Liver (tissue), 8 donors: ENCODE measurements at regions not wholly inside any gene's neighbourhood (a gene's known extent, or its start where the extent isn't known, plus 50 kb on each side); places are given as distances from the start of the nearest gene placed in this dataset.
"Not testable (repeated sequence)": the region's sequence is repeated elsewhere in the genome, so short reads cannot be mapped to it uniquely, and the experiment has no call there.

Source experiments
- DNase-seq: peaks from one replicate; pipeline ENCODE4 v3.0.0-alpha.2; 2017; ENCODE audit warnings: low spot score
- H3K27ac ChIP-seq, 2 donors: one replicate each; pipeline ENCODE4 v1.7.0; 2013; ENCODE audit warnings: inconsistent platforms in 2 of 2, low read length in 2 of 2, control low read depth in 1 of 2, low read depth in 1 of 2, mild to moderate bottlenecking in 1 of 2
- H3K27me3 ChIP-seq, 4 donors: one replicate each; pipeline versions ENCODE4 v1.6.1 to v1.7.0; 2013; ENCODE audit warnings: low read length in 3 of 4, inconsistent platforms in 1 of 4, mild to moderate bottlenecking in 1 of 4, moderate library complexity in 1 of 4; ENCODE audit not compliant: control insufficient read depth in 4 of 4, insufficient read depth in 4 of 4
- H3K36me3 ChIP-seq, 4 donors: one replicate each; pipeline versions ENCODE4 v1.6.1 to v1.7.0; 2013; ENCODE audit warnings: low read length in 3 of 4, mild to moderate bottlenecking in 3 of 4, low read depth in 1 of 4, moderate library complexity in 1 of 4; ENCODE audit not compliant: control insufficient read depth in 4 of 4, insufficient read depth in 3 of 4
- H3K4me1 ChIP-seq, 4 donors: one replicate each; pipeline versions ENCODE4 v1.6.1 to v1.7.0; 2013; ENCODE audit warnings: low read length in 3 of 4, mild to moderate bottlenecking in 3 of 4, moderate library complexity in 1 of 4; ENCODE audit not compliant: control insufficient read depth in 4 of 4, insufficient read depth in 4 of 4
- H3K4me3 ChIP-seq, 3 donors: one replicate each; pipeline versions ENCODE4 v1.6.1 to v1.7.0; 2013; ENCODE audit warnings: low read length in 3 of 3, control low read depth in 1 of 3, low read depth in 1 of 3, mild to moderate bottlenecking in 1 of 3
- H3K9ac ChIP-seq, 2 donors: one replicate each; pipeline ENCODE4 v1.7.0; 2013; ENCODE audit warnings: low read length in 2 of 2, mild to moderate bottlenecking in 2 of 2, moderate library complexity in 2 of 2, control low read depth in 1 of 2, low read depth in 1 of 2
- H3K9me3 ChIP-seq, 4 donors: one replicate each; pipeline versions ENCODE4 v1.6.1 to v1.7.0; 2013; ENCODE audit warnings: low read length in 3 of 4; ENCODE audit not compliant: control insufficient read depth in 4 of 4
- ATF3 ChIP-seq: IDR thresholded peaks from 2 replicates; pipeline ENCODE4 v1.6.1; 2016; ENCODE audit warnings: antibody characterized with exemption
- CTCF ChIP-seq: fragments of 150-350 bp; IDR thresholded peaks from 2 replicates; pipeline ENCODE4 v1.5.1; 2017; ENCODE audit warnings: improper control_type of control experiment, low read depth, low read length; ENCODE audit not compliant: missing input control
- EGR1 ChIP-seq, 2 donors: IDR thresholded peaks; 2 replicates each; pipeline ENCODE4 v1.6.1; 2016 to 2018; ENCODE audit warnings: antibody characterized with exemption in 2 of 2, low read depth in 2 of 2
- FOXA1 ChIP-seq: IDR thresholded peaks from 2 replicates; pipeline ENCODE4 v1.6.1; 2016; ENCODE audit warnings: antibody characterized with exemption
- FOXA2 ChIP-seq: IDR thresholded peaks from 2 replicates; pipeline ENCODE4 v1.6.1; 2016; ENCODE audit warnings: antibody characterized with exemption
- GABPA ChIP-seq, 2 donors: IDR thresholded peaks in 1 of 2; conservative IDR thresholded peaks in 1 of 2; 2 replicates each; pipeline ENCODE4 v1.6.1; 2016; ENCODE audit warnings: antibody characterized with exemption in 2 of 2, mild to moderate bottlenecking in 1 of 2, moderate library complexity in 1 of 2
- HNF4A ChIP-seq, 2 donors: conservative IDR thresholded peaks; 2 replicates each; pipeline ENCODE4 v1.6.1; 2016; ENCODE audit warnings: antibody characterized with exemption in 2 of 2, mild to moderate bottlenecking in 2 of 2
- HNF4G ChIP-seq: IDR thresholded peaks from 2 replicates; pipeline ENCODE4 v1.6.1; 2016; ENCODE audit warnings: antibody characterized with exemption
- JUND ChIP-seq, 2 donors: IDR thresholded peaks; 2 replicates each; pipeline ENCODE4 v1.6.1; 2016; ENCODE audit warnings: antibody characterized with exemption in 2 of 2
- NR2F2 ChIP-seq: IDR thresholded peaks from 2 replicates; pipeline ENCODE4 v1.6.1; 2016; ENCODE audit warnings: antibody characterized with exemption
- RAD21 ChIP-seq, 2 donors: IDR thresholded peaks; 2 replicates each; pipeline ENCODE4 v1.6.1; 2016; ENCODE audit warnings: antibody characterized with exemption in 2 of 2, mild to moderate bottlenecking in 2 of 2
- RXRA ChIP-seq, 2 donors: IDR thresholded peaks; 2 replicates each; pipeline ENCODE4 v1.6.1; 2017 to 2018; ENCODE audit warnings: antibody characterized with exemption in 2 of 2, mild to moderate bottlenecking in 1 of 2
- SP1 ChIP-seq: IDR thresholded peaks from 2 replicates; pipeline ENCODE4 v1.6.1; 2018; ENCODE audit warnings: antibody characterized with exemption, mild to moderate bottlenecking
- TAF1 ChIP-seq: conservative IDR thresholded peaks from 2 replicates; pipeline ENCODE4 v1.6.1; 2016; ENCODE audit warnings: antibody characterized with exemption, mild to moderate bottlenecking
- YY1 ChIP-seq: IDR thresholded peaks from 2 replicates; pipeline ENCODE4 v1.6.1; 2016; ENCODE audit warnings: antibody characterized with exemption, mild to moderate bottlenecking
- WGBS: extraction: QIAGEN DNeasy Blood & Tissue Kit; methylation state at CpG from one replicate; pipeline ENCODE4 v1.1.7; 2013; 5-methylcytosine and 5-hydroxymethylcytosine counted together
- TF ChIP-seq, protein P1 (sequence below): IDR thresholded peaks from 2 replicates; pipeline ENCODE4 v1.6.1; 2016; ENCODE audit warnings: antibody characterized with exemption, mild to moderate bottlenecking
- TF ChIP-seq, protein P2 (sequence below): IDR thresholded peaks from 2 replicates; pipeline ENCODE4 v1.6.1; 2016; ENCODE audit warnings: antibody characterized with exemption
- TF ChIP-seq, protein P3 (sequence below): IDR thresholded peaks from 2 replicates; pipeline ENCODE4 v1.6.1; 2016; ENCODE audit warnings: antibody characterized with exemption
- donor health status: healthy.
- donor health status: healthy.
- donor health status: healthy.
- donor health status: healthy.
- donor health status: healthy.

GRCh38 chr4:138788267-138788790, 227.3 kb upstream of the NOCT start:
- Histone ChIP-seq H3K9ac (no peak overlapping the region), H3K27ac (no peak overlapping the region), H3K4me3 (no peak overlapping the region), H3K4me1 (no peaks in the 10 kb centered on the region), H3K27me3 (no peaks in the 10 kb centered on the region), H3K36me3 (no peaks in the 10 kb centered on the region), H3K9me3 (no peaks in the 10 kb centered on the region)
- no peak for TF ChIP-seq HNF4A (conservative IDR thresholded peaks at IDR 0.05)
- no peak for TF ChIP-seq YY1
- TF ChIP-seq EGR1 (IDR thresholded peaks at IDR 0.05; ENCODE audit: low read depth in 2 of 2) = no peak
- TF ChIP-seq FOXA2 = no peak
- TF ChIP-seq, protein P1, sequence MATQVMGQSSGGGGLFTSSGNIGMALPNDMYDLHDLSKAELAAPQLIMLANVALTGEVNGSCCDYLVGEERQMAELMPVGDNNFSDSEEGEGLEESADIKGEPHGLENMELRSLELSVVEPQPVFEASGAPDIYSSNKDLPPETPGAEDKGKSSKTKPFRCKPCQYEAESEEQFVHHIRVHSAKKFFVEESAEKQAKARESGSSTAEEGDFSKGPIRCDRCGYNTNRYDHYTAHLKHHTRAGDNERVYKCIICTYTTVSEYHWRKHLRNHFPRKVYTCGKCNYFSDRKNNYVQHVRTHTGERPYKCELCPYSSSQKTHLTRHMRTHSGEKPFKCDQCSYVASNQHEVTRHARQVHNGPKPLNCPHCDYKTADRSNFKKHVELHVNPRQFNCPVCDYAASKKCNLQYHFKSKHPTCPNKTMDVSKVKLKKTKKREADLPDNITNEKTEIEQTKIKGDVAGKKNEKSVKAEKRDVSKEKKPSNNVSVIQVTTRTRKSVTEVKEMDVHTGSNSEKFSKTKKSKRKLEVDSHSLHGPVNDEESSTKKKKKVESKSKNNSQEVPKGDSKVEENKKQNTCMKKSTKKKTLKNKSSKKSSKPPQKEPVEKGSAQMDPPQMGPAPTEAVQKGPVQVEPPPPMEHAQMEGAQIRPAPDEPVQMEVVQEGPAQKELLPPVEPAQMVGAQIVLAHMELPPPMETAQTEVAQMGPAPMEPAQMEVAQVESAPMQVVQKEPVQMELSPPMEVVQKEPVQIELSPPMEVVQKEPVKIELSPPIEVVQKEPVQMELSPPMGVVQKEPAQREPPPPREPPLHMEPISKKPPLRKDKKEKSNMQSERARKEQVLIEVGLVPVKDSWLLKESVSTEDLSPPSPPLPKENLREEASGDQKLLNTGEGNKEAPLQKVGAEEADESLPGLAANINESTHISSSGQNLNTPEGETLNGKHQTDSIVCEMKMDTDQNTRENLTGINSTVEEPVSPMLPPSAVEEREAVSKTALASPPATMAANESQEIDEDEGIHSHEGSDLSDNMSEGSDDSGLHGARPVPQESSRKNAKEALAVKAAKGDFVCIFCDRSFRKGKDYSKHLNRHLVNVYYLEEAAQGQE = no peak
- TF ChIP-seq TAF1 = no peak
- no peak for TF ChIP-seq RAD21 (IDR thresholded peaks at IDR 0.05)
- no peak for TF ChIP-seq RXRA (IDR thresholded peaks at IDR 0.05)
- TF ChIP-seq JUND (IDR thresholded peaks at IDR 0.05) = no peak
- TF ChIP-seq NR2F2 = no peak
- TF ChIP-seq FOXA1 = no peak
- TF ChIP-seq SP1 = no peak
- TF ChIP-seq HNF4G = no peak
- no peak for TF ChIP-seq ATF3
- TF ChIP-seq, protein P2, sequence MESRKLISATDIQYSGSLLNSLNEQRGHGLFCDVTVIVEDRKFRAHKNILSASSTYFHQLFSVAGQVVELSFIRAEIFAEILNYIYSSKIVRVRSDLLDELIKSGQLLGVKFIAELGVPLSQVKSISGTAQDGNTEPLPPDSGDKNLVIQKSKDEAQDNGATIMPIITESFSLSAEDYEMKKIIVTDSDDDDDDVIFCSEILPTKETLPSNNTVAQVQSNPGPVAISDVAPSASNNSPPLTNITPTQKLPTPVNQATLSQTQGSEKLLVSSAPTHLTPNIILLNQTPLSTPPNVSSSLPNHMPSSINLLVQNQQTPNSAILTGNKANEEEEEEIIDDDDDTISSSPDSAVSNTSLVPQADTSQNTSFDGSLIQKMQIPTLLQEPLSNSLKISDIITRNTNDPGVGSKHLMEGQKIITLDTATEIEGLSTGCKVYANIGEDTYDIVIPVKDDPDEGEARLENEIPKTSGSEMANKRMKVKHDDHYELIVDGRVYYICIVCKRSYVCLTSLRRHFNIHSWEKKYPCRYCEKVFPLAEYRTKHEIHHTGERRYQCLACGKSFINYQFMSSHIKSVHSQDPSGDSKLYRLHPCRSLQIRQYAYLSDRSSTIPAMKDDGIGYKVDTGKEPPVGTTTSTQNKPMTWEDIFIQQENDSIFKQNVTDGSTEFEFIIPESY = no peak
- no peak for TF ChIP-seq CTCF
- no peak for TF ChIP-seq GABPA (IDR thresholded peaks at IDR 0.05 in 1 of 2, conservative IDR thresholded peaks at IDR 0.05 in 1 of 2)
- TF ChIP-seq, protein P3, sequence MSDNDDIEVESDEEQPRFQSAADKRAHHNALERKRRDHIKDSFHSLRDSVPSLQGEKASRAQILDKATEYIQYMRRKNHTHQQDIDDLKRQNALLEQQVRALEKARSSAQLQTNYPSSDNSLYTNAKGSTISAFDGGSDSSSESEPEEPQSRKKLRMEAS = no peak
- no peak for DNase-seq
- WGBS = 84% methylated on average over 1 of the region's 1 CpG

GRCh38 chr4:138779761-138780160, 235.8 kb upstream of the NOCT start:
- H3K9me3 ChIP-seq, DNase-seq, H3K4me3 ChIP-seq, H3K36me3 ChIP-seq, H3K9ac ChIP-seq, H3K27me3 ChIP-seq, H3K4me1 ChIP-seq, H3K27ac ChIP-seq: not testable (repeated sequence)
- WGBS = 92% methylated on average over 2 of the region's 2 CpGs
